HEK293T (cell line): ENCODE measurements at regions not wholly inside any gene's neighbourhood (a gene's known extent, or its start where the extent isn't known, plus 50 kb on each side); places are given as distances from the start of the nearest gene placed in this dataset.

ENCODE experiments used
- ELF4 ChIP-seq: fragments of 450-650 bp; IDR thresholded peaks from 2 replicates; pipeline ENCODE4 v1.6.1; 2017; ENCODE audit warnings: antibody characterized with exemption
- SUZ12 ChIP-seq: fragments of 450-650 bp; IDR thresholded peaks from 2 replicates; pipeline ENCODE4 v1.6.1; 2016; ENCODE audit warnings: mild to moderate bottlenecking

GRCh38 chr4:181848357-181848756, 394.8 kb upstream of the TENM3 start:
- TF ChIP-seq ELF4: no peak
- TF ChIP-seq SUZ12: no peak
